NCI-H748 treated with DMSO at 0.1 percent for 48 hours (cell line): ENCODE measurements at regions not wholly inside any gene's neighbourhood (a gene's known extent, or its start where the extent isn't known, plus 50 kb on each side); places are given as distances from the start of the nearest gene placed in this dataset.
"Not testable (repeated sequence)": the region's sequence is repeated elsewhere in the genome, so short reads cannot be mapped to it uniquely, and the experiment has no call there.

Experiments
- DNase-seq: peaks from one replicate; lab custom pipeline; 2025; lab: John Stamatoyannopoulos, UW

GRCh38 chr6:155770313-155770712 is 314.7 kb upstream of the NOX3 start:
- DNase-seq: no peak

- no peak for DNase-seq
Measured at GRCh38 chr6:155765275-155766194, 309.9 kb upstream of the NOX3 start.

GRCh38 chr6:155762649-155763048 is 307.0 kb upstream of the NOX3 start:
- no peak for DNase-seq

GRCh38 chr6:155755452-155755851 is 299.8 kb upstream of the NOX3 start:
- no peak for DNase-seq

GRCh38 chr6:155748778-155749177 is 293.1 kb upstream of the NOX3 start:
- not testable (repeated sequence) for DNase-seq

GRCh38 chr6:155747491-155747890 is 291.9 kb upstream of the NOX3 start:
- no peak for DNase-seq

GRCh38 chr6:155740781-155741399 is 285.3 kb upstream of the NOX3 start:
- DNase-seq: no peak

GRCh38 chr6:155738602-155739105 is 283.0 kb upstream of the NOX3 start:
- DNase-seq: no peak

GRCh38 chr6:155717374-155717773 is 261.7 kb upstream of the NOX3 start:
- DNase-seq: no peak

- no peak for DNase-seq
Measured at GRCh38 chr6:155710704-155711103, 255.1 kb upstream of the NOX3 start.

- no peak for DNase-seq
Measured at GRCh38 chr6:155709262-155709661, 253.6 kb upstream of the NOX3 start.

GRCh38 chr6:155708100-155708499 is 252.5 kb upstream of the NOX3 start:
- no peak for DNase-seq

GRCh38 chr6:155706806-155707205 is 251.2 kb upstream of the NOX3 start:
- no peak for DNase-seq

GRCh38 chr6:155706341-155706740 is 250.7 kb upstream of the NOX3 start:
- no peak for DNase-seq

GRCh38 chr6:155701342-155701741 is 245.7 kb upstream of the NOX3 start:
- DNase-seq: no peak

GRCh38 chr6:155695495-155695894 is 239.9 kb upstream of the NOX3 start:
- no peak for DNase-seq

GRCh38 chr6:155694419-155694790 is 238.8 kb upstream of the NOX3 start:
- DNase-seq: no peak

- DNase-seq: peak; percentile 68
Measured at GRCh38 chr6:155693573-155694418, 238.2 kb upstream of the NOX3 start.

GRCh38 chr6:155690820-155691219 is 235.2 kb upstream of the NOX3 start:
- no peak for DNase-seq

GRCh38 chr6:155687645-155688044 is 232.0 kb upstream of the NOX3 start:
- DNase-seq: no peak

GRCh38 chr6:155684416-155685196 is 229.0 kb upstream of the NOX3 start:
- DNase-seq: no peak

- DNase-seq: no peak
Measured at GRCh38 chr6:155678361-155678760, 222.7 kb upstream of the NOX3 start.
